ENCODE measurements at regions not wholly inside any gene's neighbourhood (a gene's known extent, or its start where the extent isn't known, plus 50 kb on each side); places are given as distances from the start of the nearest gene placed in this dataset.

DNA sequence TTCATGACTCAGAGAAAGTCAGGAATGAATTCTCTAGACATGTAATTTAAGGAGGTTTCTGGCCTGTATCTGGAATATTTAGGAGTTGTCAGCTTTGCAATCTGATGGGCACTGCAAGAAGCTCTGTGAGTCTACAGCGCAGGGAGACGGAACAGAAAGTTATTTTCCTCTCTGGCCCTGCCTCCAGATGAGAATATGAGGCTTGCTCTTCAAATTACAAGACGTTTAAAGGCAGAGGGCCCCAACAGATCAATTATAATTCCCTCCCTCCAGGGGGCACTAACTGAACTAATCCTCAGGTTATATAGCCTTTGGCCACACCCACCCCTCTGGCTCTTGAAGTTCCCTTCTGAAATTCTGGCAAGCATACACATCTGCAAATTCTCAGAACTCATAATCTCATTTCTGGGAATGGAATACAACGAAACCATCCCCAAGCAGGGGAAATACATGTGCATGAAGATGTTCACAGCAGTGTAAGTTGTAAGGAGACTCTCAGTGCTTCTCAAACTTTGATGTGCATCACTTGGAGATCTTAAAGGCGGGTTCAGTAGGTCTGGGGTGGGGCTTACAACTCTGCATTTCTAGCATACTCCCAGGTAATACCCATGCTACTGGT, 307.6 kb downstream of the CWC27 start:
- Histone ChIP-seq H3K36me3 (no peaks in the 10 kb centered on the region), H3K27me3 (no peaks in the 10 kb centered on the region), H3K27ac (peak overlapping the region in 1 of 2 donors; percentile 29), H3K9me3 (no peaks in the 10 kb centered on the region), H3K4me1 (no peaks in the 10 kb centered on the region), H3K4me3 (no peak overlapping the region)
- intact Hi-C loops (cut with DNase I; ENCODE audit: low total_unique reads) = no loop called here
- DNase-seq (ENCODE audit: low spot score in 2 of 2) = no peak
- TF ChIP-seq, protein P1, sequence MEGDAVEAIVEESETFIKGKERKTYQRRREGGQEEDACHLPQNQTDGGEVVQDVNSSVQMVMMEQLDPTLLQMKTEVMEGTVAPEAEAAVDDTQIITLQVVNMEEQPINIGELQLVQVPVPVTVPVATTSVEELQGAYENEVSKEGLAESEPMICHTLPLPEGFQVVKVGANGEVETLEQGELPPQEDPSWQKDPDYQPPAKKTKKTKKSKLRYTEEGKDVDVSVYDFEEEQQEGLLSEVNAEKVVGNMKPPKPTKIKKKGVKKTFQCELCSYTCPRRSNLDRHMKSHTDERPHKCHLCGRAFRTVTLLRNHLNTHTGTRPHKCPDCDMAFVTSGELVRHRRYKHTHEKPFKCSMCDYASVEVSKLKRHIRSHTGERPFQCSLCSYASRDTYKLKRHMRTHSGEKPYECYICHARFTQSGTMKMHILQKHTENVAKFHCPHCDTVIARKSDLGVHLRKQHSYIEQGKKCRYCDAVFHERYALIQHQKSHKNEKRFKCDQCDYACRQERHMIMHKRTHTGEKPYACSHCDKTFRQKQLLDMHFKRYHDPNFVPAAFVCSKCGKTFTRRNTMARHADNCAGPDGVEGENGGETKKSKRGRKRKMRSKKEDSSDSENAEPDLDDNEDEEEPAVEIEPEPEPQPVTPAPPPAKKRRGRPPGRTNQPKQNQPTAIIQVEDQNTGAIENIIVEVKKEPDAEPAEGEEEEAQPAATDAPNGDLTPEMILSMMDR (IDR thresholded peaks at IDR 0.05) = no peak
- TF ChIP-seq POLR2AphosphoS5 (IDR thresholded peaks at IDR 0.05) (no peak), POLR2A (IDR thresholded peaks at IDR 0.05) (no peak)

DNA sequence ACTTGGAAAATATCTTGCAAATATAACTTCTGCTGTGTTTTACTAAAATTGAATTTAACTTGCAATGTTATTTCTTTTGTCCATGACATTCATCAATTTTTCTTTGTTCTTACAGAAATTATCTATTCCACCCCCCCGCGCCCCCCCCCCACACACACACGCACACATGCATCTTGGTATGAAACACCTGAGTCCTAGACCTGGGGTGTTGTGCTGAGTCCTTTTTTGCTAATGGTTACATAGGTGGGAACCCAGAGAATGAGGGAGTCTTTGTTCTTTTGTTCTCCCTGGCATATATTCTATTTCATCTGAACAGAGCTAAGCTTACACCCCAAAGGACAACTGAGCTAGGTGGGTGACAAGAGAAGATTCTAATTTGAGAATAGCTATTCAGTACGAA, 308.9 kb downstream of the CWC27 start:
- H3K4me1 ChIP-seq = no peaks in the 10 kb centered on the region
- no peak overlapping the region for H3K27ac ChIP-seq
- no peak for DNase-seq (ENCODE audit: low spot score in 2 of 2)
- H3K27me3 ChIP-seq = no peaks in the 10 kb centered on the region
- intact Hi-C loops (cut with DNase I; ENCODE audit: low total_unique reads) = no loop called here
- H3K36me3 ChIP-seq = no peaks in the 10 kb centered on the region
- H3K4me3 ChIP-seq = no peak overlapping the region
- no peaks in the 10 kb centered on the region for H3K9me3 ChIP-seq
- TF ChIP-seq, protein P1 (IDR thresholded peaks at IDR 0.05) = no peak
- no peak for TF ChIP-seq POLR2A (IDR thresholded peaks at IDR 0.05)
- TF ChIP-seq POLR2AphosphoS5 (IDR thresholded peaks at IDR 0.05) = no peak

DNA sequence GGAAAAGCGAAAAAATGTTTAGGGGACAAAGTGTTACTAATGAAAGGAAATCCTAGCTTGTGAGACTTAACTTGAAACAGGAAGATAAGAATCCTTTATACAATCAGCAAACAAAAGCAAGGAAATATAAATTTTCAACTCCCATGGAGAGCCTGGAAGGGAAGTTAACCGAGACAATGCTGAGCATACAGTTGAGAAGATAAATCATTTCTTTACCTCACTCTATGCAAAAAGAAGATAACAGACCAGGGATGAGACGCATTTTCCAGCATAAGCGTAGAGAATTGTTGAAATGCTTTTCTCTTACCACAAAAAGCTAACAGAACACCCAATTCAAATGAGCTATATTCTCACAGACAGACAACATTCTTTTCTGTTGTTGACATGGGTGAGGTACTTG, 309.6 kb downstream of the CWC27 start:
- TF ChIP-seq POLR2AphosphoS5 (IDR thresholded peaks at IDR 0.05) (no peak), POLR2A (IDR thresholded peaks at IDR 0.05) (no peak)
- TF ChIP-seq, protein P1 (IDR thresholded peaks at IDR 0.05) = no peak
- Histone ChIP-seq H3K27me3 (no peaks in the 10 kb centered on the region), H3K4me3 (no peak overlapping the region), H3K27ac (no peak overlapping the region), H3K4me1 (no peaks in the 10 kb centered on the region), H3K9me3 (no peaks in the 10 kb centered on the region), H3K36me3 (no peaks in the 10 kb centered on the region)
- no peak for DNase-seq (ENCODE audit: low spot score in 2 of 2)
- intact Hi-C loops (cut with DNase I; ENCODE audit: low total_unique reads) = no loop called here

DNA sequence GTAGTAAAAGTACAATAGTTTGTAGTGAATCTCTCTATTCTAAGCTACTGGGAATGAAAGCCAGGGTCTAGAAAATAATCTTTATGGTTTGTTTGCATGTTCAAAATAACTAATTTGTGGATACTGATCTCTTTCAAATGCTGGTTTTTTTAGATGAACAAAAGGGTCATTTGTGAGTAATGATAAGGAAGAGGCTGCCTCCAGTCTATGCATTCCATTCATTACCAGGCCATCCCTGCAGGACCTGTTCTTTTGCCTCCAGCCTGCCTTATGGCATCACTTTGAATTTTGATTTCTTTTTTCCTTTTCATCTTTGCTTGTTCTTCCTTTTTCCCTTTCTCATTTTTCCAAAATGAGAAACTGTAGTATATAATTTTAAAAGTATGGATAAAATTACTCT, 312.3 kb downstream of the CWC27 start:
- Histone ChIP-seq H3K9me3 (no peaks in the 10 kb centered on the region), H3K36me3 (no peaks in the 10 kb centered on the region), H3K4me1 (no peaks in the 10 kb centered on the region), H3K27ac (no peak overlapping the region), H3K27me3 (no peaks in the 10 kb centered on the region), H3K4me3 (no peak overlapping the region)
- intact Hi-C loops (cut with DNase I; ENCODE audit: low total_unique reads) = no loop called here
- TF ChIP-seq, protein P1 (IDR thresholded peaks at IDR 0.05) = no peak
- TF ChIP-seq POLR2A (IDR thresholded peaks at IDR 0.05) = no peak
- no peak for TF ChIP-seq POLR2AphosphoS5 (IDR thresholded peaks at IDR 0.05)
- DNase-seq (ENCODE audit: low spot score in 2 of 2) = no peak

DNA sequence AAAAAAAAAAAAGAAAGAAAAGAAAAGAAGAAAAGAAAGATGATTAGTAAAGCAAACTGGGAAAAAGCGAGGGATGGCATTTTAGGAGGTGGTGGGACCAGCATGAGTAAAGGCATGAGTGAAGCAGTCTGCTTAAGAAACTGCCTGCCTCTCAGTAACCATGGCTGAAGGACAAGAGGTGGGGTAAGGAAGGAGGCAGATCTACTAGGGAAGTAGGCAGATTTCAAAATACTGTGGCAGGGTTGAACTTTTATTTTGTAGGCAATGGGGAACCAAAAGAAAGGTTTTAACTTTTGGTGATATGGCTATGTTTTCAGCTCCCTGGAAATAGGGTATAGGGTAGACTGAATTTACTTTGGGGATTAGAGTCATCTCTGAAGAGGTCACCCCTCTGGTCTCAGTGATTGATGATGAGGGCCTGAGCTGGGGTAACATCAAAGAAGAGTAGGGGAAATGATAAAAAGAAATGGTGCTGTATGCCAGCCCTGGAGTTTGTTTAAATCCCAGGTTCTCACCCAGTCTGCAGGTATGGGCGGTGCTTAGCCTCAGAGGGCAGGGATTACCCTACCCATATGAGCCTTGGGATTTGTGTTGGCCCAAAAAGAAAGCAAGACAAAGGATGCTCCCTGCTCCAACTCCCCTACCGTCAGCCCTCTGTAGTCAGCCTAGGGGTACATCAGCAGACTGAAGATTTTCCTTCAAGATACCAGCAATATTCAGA, 316.2 kb downstream of the CWC27 start:
- DNase-seq (ENCODE audit: low spot score in 2 of 2) = no peak
- intact Hi-C loops (cut with DNase I; ENCODE audit: low total_unique reads) = no loop called here
- H3K27ac ChIP-seq = no peak overlapping the region
- no peaks in the 10 kb centered on the region for H3K9me3 ChIP-seq
- no peaks in the 10 kb centered on the region for H3K27me3 ChIP-seq
- H3K4me3 ChIP-seq = no peak overlapping the region
- no peaks in the 10 kb centered on the region for H3K4me1 ChIP-seq
- TF ChIP-seq POLR2A (IDR thresholded peaks at IDR 0.05) = no peak
- TF ChIP-seq POLR2AphosphoS5 (IDR thresholded peaks at IDR 0.05) = no peak
- TF ChIP-seq, protein P1 (IDR thresholded peaks at IDR 0.05) = no peak
- H3K36me3 ChIP-seq = no peaks in the 10 kb centered on the region
